ENCODE measurements at regions not wholly inside any gene's neighbourhood (a gene's known extent, or its start where the extent isn't known, plus 50 kb on each side); places are given as distances from the start of the nearest gene placed in this dataset.
A peak's percentile ranks its signal among the peaks of the same experiment; 100 is the strongest.
"Not testable (repeated sequence)": the region's sequence is repeated elsewhere in the genome, so short reads cannot be mapped to it uniquely, and the experiment has no call there.

GRCh38 chr13:23947893-23948292 lies 50.6 kb upstream of the C1QTNF9B start:
- no peak for FAIRE-seq

- no peak for FAIRE-seq
Observed at GRCh38 chr13:23949200-23949599, 51.9 kb upstream of the C1QTNF9B start.

DNA sequence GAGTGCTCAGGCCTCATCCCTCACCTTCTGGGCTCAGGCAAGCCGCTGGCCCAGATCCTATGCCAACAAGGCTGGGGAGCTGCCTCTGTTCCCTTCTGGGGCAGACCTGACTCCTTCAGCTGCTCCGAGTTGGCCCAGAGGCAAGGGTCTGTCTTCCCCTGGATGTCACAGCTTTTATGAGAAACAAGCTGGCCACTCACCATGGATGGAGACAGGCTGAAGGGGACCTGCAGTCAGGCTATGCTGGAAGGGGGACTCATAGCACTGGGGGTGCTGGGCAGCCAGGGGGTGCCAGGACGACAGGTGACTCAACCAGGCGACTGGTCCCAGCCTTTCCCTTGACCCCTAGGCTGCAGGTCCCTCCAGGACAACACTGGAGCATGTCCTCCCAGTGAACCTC lies 52.4 kb upstream of the C1QTNF9B start:
- FAIRE-seq: no peak

GRCh38 chr13:23950736-23951510 lies 53.6 kb upstream of the C1QTNF9B start:
- no peak for FAIRE-seq

GRCh38 chr13:23952796-23953195 lies 55.5 kb upstream of the C1QTNF9B start:
- FAIRE-seq: no peak

DNA sequence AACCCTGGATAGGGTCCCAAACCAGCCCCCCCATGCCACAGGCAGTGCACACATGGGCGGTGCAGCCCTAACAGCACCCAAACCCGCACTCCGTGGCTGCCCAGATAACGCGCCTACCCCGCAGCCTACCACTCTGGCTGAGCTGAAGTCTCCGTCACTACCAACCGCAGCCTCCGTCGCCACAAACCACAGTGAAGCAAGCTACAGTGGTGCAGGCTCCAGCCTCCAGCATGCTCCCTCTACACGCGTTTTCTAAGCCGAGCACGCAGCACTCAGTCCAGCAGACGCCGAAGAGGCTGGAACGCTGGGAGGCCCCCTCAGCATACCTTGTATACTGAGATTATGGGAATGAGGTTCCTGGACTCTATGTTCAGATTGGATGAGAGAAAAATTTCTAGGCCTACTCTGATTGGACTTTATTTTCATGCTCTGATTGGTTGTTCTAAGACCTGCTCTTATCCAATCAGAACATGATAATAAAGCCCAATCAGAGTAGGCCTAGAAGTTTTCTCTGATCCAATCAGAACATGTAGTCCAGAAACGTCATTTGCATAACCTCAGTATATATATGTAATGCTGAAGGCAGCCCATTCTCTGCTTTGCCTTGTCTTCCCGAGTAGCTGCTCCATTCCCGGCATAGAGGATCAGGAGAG lies 56.7 kb upstream of the C1QTNF9B start:
- FAIRE-seq: peak; percentile 98

GRCh38 chr13:23955064-23955463 lies 57.8 kb upstream of the C1QTNF9B start:
- no peak for FAIRE-seq

DNA sequence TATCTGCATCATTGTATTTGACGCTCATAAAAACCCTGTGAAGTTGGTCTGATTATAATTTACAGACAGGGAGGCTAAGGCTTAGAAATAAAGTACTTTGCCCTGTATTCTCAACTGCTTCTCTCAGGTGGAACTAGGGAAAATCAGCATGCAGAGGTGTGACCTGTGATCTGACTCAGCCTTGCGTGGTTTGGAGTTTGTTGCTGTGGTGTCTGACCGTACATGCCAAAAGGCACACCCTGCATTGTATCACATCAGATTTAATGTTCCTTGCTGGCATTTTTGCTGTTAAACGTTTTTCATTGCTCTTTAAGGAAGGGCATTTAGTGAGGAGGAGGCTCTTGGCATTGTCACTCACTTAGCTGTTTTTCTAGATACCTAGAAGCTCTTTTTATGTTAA lies 58.8 kb upstream of the C1QTNF9B start:
- no peak for FAIRE-seq

GRCh38 chr13:23957981-23958380 lies 60.7 kb upstream of the C1QTNF9B start:
- FAIRE-seq: no peak

- FAIRE-seq: no peak
Observed at GRCh38 chr13:23959231-23959862, 62.0 kb upstream of the C1QTNF9B start.

- peak; percentile 90 for FAIRE-seq
Observed at GRCh38 chr13:23960566-23961156, 63.4 kb upstream of the C1QTNF9B start.

- FAIRE-seq: no peak
Observed at GRCh38 chr13:23963184-23963931, 66.1 kb upstream of the C1QTNF9B start.

DNA sequence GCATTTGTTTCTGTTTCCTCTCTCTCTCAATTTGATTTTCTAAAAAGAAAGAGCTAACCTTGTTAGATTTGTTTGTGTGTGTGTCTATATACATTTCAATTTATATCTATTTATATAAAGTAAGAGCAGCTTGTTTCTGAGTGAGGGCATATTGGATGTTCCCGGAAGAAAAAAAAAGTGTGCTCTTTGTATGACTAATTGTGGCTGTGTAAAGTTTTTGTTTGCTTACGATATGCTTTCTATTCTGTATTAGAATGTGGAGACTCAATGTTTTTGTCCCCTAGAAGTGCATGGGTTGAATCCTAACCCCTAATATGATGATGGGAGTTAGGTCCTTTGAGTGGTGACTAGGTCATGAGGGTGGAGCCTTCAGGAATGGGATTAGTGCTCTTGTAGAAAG lies 66.6 kb upstream of the C1QTNF9B start:
- no peak for FAIRE-seq

GRCh38 chr13:23965346-23965745 lies 68.0 kb upstream of the C1QTNF9B start:
- no peak for FAIRE-seq

DNA sequence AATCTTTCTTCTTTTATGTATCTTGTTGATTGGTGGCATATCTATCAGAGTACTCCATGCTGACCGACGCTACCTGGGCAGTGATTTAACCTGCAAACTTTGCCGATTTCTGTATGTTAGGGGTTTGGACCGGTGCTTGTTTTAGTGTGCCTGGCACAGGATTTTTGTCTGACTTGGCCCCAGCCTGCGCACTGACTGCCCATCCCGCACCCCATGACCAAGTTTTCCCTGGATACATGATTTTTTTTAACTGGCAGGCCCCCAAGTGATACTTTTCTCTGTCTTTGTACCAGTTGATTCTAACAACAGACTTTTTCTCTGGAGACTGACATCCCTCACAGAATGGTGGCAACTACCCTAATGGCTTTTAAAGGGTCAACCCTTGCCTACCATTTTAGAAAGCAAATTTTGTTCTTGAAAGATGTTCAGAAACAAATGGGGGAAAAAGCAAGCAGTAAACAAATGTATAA lies 69.0 kb upstream of the C1QTNF9B start:
- FAIRE-seq: no peak

- no peak for FAIRE-seq
Observed at GRCh38 chr13:23966691-23967615, 69.7 kb upstream of the C1QTNF9B start.

DNA sequence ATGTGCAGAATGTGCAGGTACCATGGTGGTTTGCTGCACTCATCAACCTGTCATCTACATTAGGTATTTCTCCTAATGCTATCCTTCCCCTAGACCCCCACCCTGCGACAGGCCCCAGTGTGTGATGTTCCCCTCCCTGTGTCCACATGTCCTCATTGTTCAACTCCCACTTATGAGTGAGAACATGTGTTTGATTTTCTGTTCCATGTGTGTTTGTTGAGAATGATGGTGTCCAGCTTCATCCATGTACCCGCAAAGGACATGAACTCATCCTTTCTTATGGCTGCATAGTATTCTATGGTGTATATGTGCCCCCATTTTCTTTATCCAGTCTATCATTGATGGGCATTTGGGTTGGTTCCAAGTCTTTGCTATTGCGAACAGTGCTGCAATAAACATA lies 70.5 kb upstream of the C1QTNF9B start:
- FAIRE-seq: not testable (repeated sequence)

- no peak for FAIRE-seq
Observed at GRCh38 chr13:23969647-23970046, 72.3 kb upstream of the C1QTNF9B start.

- FAIRE-seq: no peak
Observed at GRCh38 chr13:23979361-23980159, 82.3 kb upstream of the C1QTNF9B start.

DNA sequence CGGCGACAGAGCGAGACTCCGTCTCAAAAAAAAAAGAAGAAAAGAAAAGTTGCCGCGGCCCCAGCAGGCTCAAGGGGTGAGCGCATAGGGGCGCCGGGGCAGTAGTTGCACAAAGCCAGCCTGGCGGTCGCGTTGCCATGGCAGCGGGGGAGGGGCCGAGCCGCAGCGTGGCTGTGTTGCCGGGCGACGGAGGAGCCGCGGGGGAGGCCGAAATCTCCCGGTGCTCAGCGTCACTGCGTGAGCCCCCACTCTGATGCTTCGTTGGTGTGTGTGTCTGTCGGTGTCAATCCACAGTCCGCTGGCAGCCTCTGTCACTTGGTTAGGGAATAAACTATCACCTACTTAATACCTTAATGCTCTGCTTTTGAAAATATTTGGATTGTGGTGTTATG lies 82.9 kb upstream of the C1QTNF9B start:
- no peak for FAIRE-seq

- FAIRE-seq: no peak
Observed at GRCh38 chr13:23983671-23984070, 86.4 kb upstream of the C1QTNF9B start.

Data from G401.6 (cell line).